ENCODE measurements at regions not wholly inside any gene's neighbourhood (a gene's known extent, or its start where the extent isn't known, plus 50 kb on each side); places are given as distances from the start of the nearest gene placed in this dataset.

- TF ChIP-seq EZH2phosphoT487 (IDR thresholded peaks at IDR 0.05; ENCODE audit: insufficient read depth, low read depth), result no peak
- TF ChIP-seq EZH2 (IDR thresholded peaks at IDR 0.05; ENCODE audit: insufficient read depth, poor library complexity, severe bottlenecking), result no peak
These were observed 282.1 kb upstream of the ID2 start for GRCh38 chr2:8399731-8400130.

All from GM23248 (cell line).